ENCODE measurements at regions not wholly inside any gene's neighbourhood (a gene's known extent, or its start where the extent isn't known, plus 50 kb on each side); places are given as distances from the start of the nearest gene placed in this dataset.

DNA sequence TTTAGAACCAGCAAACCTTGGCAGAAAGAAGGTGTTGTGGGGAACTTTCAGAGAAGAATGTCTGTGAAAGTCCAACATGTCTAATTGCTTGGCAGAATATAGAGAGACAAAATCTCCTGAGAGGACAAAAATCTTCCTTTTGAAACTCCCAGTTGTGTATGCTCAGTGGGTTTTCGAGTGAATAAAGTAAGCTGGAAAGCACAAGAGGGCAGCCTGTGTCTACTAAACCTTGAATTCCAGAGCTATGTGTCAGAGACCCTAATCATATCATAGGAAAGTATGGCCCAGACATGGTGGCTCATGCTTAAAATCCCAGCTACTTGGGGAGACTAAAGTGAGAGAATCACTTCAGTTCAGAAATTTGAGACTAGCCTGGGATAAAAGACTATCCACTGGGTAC lies 661.2 kb downstream of the SLC16A7 start:
- no peak for DNase-seq

GRCh38 chr12:60259225-60259624 lies 663.4 kb downstream of the SLC16A7 start:
- DNase-seq: no peak

- no peak for DNase-seq
These were observed 666.5 kb downstream of the SLC16A7 start for GRCh38 chr12:60262378-60262777.

DNA sequence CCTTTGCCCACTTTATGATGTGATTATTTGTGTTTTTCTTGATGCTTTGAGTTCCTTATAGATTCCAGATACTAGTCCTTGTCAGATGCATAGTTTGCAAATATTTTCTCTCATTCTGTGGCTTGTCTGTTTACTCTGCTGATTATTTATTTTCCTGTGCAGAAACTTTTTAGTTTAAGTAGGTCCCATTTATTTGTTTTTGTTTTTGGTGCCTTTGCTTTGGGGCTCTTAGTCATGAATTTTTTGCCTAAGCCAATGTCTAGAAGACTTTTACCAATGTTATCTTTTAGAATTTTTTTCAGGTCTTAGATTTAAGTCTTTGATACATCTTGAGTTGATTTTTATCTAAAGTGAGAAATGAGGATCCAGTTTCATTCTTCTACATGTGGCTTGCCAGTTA lies 667.3 kb downstream of the SLC16A7 start:
- DNase-seq: no peak

DNA sequence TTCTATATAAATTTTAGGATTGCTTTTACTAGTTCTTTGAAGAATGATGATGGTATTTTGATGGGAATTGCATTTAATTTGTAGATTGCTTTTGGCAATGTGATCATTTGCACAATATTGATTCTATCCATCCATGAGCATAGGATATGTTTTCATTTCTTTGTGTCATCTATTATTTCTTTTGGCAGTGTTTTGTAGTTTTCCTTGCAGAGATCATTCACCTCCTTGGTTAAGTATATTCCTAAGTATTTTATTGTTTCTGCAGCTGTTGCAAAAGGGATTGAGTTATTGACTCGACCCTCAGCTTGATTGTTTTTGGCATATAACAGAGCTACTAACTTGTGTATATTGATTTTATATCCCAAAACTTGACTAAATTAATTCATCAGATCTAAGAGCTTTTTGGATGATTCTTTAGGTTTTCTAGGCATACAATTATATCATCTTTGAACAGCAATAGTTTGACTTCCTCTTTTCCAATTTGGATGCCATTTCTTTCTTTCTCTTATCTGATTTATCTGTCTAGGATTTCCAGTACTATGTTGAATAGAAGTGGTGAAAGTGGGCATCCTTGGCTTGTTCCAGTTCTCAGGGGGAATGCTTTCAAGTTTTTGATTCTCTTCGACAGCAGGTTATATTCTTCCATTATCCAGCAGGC lies 668.1 kb downstream of the SLC16A7 start:
- no peak for DNase-seq

- no peak for DNase-seq
These were observed 669.9 kb downstream of the SLC16A7 start for GRCh38 chr12:60265741-60266140.

- no peak for DNase-seq
These were observed 670.6 kb downstream of the SLC16A7 start for GRCh38 chr12:60266381-60266852.

DNA sequence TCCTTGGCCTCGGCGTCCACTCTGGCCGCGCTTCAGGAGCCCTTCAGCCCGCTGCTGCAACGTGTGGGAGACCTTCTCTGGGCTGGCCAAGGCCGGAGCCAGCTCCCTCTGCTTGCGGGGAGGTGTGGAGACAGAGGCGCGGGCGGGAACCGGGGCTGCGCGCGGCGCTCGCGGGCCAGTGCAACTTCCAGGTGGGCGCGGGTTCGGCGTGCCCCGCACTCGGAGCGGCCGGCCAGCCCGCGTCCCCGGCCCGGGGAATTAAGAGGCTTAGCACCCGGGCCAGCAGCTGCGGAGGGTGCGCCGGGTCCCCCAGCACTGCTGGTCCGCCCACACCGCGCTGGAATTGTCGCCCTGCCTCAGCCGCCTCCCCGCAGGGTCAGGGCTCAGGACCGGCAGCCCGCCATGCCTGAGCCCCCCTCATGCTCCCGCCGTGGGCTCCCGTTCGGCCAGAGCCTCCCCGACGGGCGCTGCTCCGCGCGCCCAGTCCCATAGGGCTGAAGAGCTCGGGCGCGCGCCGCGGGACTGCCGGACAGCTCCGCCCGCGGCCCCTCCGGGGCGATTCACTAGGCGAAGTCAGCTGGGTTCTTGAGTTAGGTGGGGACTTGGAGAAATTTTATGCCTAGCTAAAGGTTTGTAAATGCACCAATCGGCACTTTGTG lies 673.9 kb downstream of the SLC16A7 start:
- DNase-seq: no peak

GRCh38 chr12:60271816-60272215 lies 676.0 kb downstream of the SLC16A7 start:
- no peak for DNase-seq

GRCh38 chr12:60278209-60278608 lies 682.4 kb downstream of the SLC16A7 start:
- DNase-seq: no peak

DNA sequence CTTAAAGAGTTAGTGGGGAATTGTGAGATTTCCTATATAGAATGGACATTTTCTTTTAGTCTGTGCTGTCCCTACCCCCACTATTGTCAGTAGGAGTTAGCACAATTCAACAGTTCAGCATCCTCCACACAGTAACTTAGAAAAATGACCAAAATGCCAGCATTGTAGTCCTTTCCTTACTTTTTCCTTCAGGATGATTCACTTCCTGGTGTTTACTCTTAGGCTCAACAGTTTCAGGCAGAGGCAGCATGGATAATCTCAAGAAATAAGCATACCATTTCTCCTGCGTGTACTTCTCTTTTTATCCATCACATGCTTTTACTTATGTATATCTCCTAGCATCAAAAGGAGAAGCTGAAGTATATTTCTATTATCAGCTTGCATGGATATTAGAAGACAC lies 683.4 kb downstream of the SLC16A7 start:
- DNase-seq: no peak

GRCh38 chr12:60281522-60281921 lies 685.7 kb downstream of the SLC16A7 start:
- DNase-seq: no peak

GRCh38 chr12:60290532-60290931 lies 694.7 kb downstream of the SLC16A7 start:
- no peak for DNase-seq

GRCh38 chr12:60308366-60308991 lies 712.6 kb downstream of the SLC16A7 start:
- no peak for DNase-seq

GRCh38 chr12:60311940-60312339 lies 716.1 kb downstream of the SLC16A7 start:
- DNase-seq: no peak

- DNase-seq: no peak
These were observed 721.5 kb downstream of the SLC16A7 start for GRCh38 chr12:60317361-60317760.

GRCh38 chr12:60324746-60325145 lies 728.9 kb downstream of the SLC16A7 start:
- no peak for DNase-seq

DNA sequence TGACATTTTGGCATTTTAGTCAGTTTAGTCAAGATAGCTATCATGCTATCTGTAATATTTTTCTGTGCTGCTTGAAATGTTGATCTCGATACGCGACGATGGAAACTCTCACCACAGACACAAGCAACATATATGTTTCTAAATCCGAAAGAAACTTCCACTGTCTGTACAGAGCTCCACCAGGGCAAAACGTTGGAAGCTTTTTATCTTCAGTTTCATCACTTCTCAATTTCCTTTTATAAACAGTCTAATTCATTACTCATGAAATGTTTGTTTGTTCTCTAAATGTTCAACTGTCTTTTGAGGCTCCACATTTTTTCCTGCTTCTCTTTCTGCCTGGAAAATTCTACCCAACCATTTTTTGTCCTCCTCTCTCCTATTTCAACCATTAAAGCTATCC lies 737.6 kb downstream of the SLC16A7 start:
- no peak for DNase-seq

DNA sequence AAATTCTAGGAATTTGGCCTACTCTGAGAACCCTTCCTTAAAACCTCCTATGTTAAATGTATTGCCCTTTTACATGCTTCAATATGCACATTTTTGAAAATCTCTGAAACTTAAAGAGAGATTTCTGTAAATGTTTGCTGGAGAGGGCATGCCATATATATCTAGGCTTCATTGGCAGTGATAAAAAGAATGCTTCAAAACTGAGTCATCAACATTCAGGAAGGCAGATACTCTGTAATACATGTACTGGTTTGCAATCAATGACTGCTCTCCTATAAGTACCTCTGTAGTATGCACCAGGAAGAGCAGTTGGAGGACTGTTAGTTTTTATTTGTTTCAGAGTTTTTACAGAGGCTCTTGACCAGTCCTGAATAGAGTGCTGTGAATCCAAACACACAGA lies 739.9 kb downstream of the SLC16A7 start:
- DNase-seq: peak; percentile 56

- no peak for DNase-seq
These were observed 742.2 kb downstream of the SLC16A7 start for GRCh38 chr12:60337839-60338549.

DNA sequence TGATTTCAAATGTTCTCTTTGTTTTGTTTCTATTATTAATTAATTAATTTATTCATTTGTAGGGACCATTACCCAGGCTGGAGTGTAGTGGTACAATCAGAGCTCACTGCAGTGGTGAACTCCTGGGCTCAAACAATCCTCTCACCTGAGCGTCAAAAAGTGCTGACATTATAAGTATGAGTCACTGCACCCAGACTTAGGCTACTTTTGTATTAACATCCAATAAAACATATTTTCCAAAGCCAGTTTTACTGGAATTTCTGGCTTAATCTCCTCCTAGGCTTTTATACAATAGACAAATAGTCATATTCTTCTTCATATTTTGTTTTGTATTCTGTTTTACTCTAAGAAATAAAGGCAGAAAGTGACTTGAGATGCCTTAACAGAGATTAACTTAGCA lies 749.6 kb downstream of the SLC16A7 start:
- DNase-seq: no peak

DNA sequence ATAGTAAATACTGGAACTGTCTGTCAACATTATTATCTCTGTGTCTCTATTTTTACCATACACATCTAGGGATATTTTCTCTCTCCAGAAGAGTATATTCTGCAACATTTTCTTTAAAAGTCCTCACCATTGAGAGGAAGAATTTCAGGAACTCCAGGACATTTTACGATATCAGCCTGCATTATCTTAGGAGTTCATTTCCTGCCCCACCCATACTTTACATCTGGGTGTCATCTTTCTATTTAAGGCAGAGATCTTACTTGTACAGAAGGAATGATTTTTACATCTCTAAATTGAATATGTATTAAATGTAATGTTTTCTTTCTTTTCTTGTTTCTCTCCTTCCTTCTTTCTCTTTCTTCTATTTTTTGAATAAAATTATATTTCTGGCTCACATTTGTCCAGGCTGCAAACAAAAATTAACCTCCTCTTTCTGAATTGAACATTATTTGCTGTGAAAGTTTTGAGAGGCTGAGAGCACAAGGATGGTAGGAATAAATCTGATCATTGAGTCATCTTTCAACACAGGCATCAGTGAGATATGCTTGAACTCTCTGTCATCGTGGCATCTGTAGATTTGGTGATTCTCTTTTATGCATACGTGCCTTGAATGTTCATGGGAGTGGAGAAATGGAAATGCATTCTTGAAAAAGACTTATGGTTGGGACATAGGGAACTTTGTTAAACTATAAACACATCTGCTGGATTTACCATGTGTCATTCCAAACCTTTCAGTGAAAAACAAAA lies 753.6 kb downstream of the SLC16A7 start:
- no peak for DNase-seq

DNA sequence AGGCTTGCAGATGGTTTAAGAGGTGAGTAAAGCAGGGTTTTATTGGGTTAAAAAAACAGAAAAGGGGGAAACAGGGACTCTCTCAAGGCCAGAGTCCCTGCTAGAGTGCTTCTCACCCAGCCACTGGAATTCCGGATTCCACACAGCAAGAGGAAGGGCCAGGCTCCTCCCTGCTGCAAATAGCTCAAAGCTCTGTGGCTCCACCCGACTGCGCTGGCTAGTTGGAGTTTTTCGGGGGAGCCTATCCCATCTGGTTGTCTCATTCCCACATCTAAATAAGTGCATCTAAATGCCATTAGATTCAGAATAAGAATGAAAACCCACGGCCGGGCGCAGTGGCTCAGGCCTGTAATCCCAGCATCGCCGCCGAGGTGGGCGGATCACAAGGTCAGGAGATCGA lies 791.5 kb downstream of the SLC16A7 start:
- DNase-seq: no peak

Measured in NCI-H510A treated with DMSO at 0.1 percent for 48 hours (cell line).